HCT116 (cell line): ENCODE measurements at regions not wholly inside any gene's neighbourhood (a gene's known extent, or its start where the extent isn't known, plus 50 kb on each side); places are given as distances from the start of the nearest gene placed in this dataset.

Source experiments
- ATAC-seq: fragments of 200-7000 bp; cut with Tn5 transposase; 2 replicates; pipeline ENCODE4 v1.9.1; 2020; ENCODE audit warnings: mild to moderate bottlenecking, moderate library complexity
- BruUV-seq: library from RNA; stranded (reverse); fragments of 400-500 nt; replicated peaks from 2 replicates; lab custom pipeline; 2021; lab: Mats Ljungman, UMichigan
- CTCF ChIA-PET: fragments of 300-600 bp; sonication (Branson Sonifier 250); formaldehyde crosslinking; loops from one replicate; lab custom pipeline; 2021; ENCODE audit warnings: antibody characterized with exemption; lab: Charles Lee
- POLR2A ChIA-PET: fragments of 300-600, 350-600 bp; sonication (Branson Sonifier 250); formaldehyde crosslinking; loops from one replicate; lab custom pipeline; 2021; ENCODE audit warnings: antibody characterized with exemption; lab: Charles Lee
- RAD21 ChIA-PET, 2 experiments: fragments of 300-600 bp; sonication (Branson Sonifier 250); formaldehyde crosslinking; loops; one replicate each; lab custom pipeline; 2023; ENCODE audit warnings: low total read pairs in 2 of 2; ENCODE audit not compliant: uncharacterized antibody in 2 of 2, unreplicated experiment in 2 of 2, low non-redundant PET in 1 of 2; lab: Charles Lee
- DNase-seq: peaks from one replicate; pipeline ENCODE4 v3.0.0-alpha.2; 2010; ENCODE audit warnings: low read depth, low spot score
- H2AFZ ChIP-seq: fragments of 200-600 bp; shearing (Covaris generic), sonication (generic); 2 replicates; pipeline ENCODE4 v1.6.1; 2017; ENCODE audit warnings: low read depth, mixed run types, mixed read lengths, antibody characterized with exemption, low read length; ENCODE audit not compliant: poor library complexity, severe bottlenecking
- H3K27ac ChIP-seq: 2 replicates; pipeline ENCODE4 v1.5.1; 2012; ENCODE audit warnings: low read depth, low read length
- H3K27me3 ChIP-seq: fragments of 200-600 bp; sonication (generic); 2 replicates; pipeline ENCODE4 v1.6.1; 2016; ENCODE audit warnings: mixed run types, low read length, mixed read lengths; ENCODE audit not compliant: insufficient read depth
- H3K36me3 ChIP-seq, 2 experiments: fragments of 200-500 bp in 1 of 2; fragments of 200-600 bp in 1 of 2; sonication (Bioruptor generic) in 1 of 2; sonication (generic) in 1 of 2; 2 replicates each; pipeline versions ENCODE4 v1.5.1 to v1.6.1; 2014 to 2016; ENCODE audit warnings: low read length in 2 of 2, inconsistent platforms in 1 of 2, mixed read lengths in 1 of 2, mixed run types in 1 of 2; ENCODE audit not compliant: insufficient read depth in 2 of 2, control insufficient read depth in 1 of 2
- H3K4me1 ChIP-seq, 2 experiments: fragments of 200-600 bp in 1 of 2; sonication (generic) in 1 of 2; 2 replicates each; pipeline versions ENCODE4 v1.5.1 to v1.6.1; 2012 to 2017; ENCODE audit warnings: low read length in 2 of 2, inconsistent platforms in 1 of 2, mild to moderate bottlenecking in 1 of 2, mixed read lengths in 1 of 2, mixed run types in 1 of 2, moderate library complexity in 1 of 2; ENCODE audit not compliant: insufficient read depth in 2 of 2, control insufficient read depth in 1 of 2
- H3K4me2 ChIP-seq: fragments of 200-600 bp; sonication (generic); 2 replicates; pipeline ENCODE4 v1.6.1; 2017; ENCODE audit warnings: mixed run types, low read length, mixed read lengths
- H3K4me3 ChIP-seq, 2 experiments: fragments of 200-600 bp in 1 of 2; sonication (generic) in 1 of 2; replicated peaks in 1 of 2; 2 replicates each; pipeline ENCODE4 v1.5.1; 2011 to 2016; ENCODE audit warnings: low read length in 2 of 2, control low read depth in 1 of 2, low read depth in 1 of 2, mild to moderate bottlenecking in 1 of 2, mixed read lengths in 1 of 2, mixed run types in 1 of 2
- H3K79me2 ChIP-seq: fragments of 200-600 bp; sonication (generic); 2 replicates; pipeline ENCODE4 v1.6.1; 2017; ENCODE audit warnings: mild to moderate bottlenecking, mixed run types, low read length, moderate library complexity, mixed read lengths; ENCODE audit not compliant: insufficient read depth
- H3K9ac ChIP-seq: fragments of 200-600 bp; sonication (generic); 2 replicates; pipeline ENCODE4 v1.6.1; 2016; ENCODE audit warnings: low read length, mixed read lengths
- H3K9me2 ChIP-seq: fragments of 200-600 bp; sonication (generic), shearing (Covaris generic); 2 replicates; pipeline ENCODE4 v1.6.1; 2017; ENCODE audit warnings: mixed run types, mild to moderate bottlenecking, moderate library complexity; ENCODE audit not compliant: insufficient read depth
- H3K9me3 ChIP-seq, 2 experiments: fragments of 200-500 bp in 1 of 2; fragments of 200-600 bp in 1 of 2; sonication (Bioruptor generic) in 1 of 2; sonication (generic) in 1 of 2; 2 replicates each; pipeline ENCODE4 v1.6.1; 2014 to 2017; ENCODE audit warnings: low read length in 2 of 2, mixed read lengths in 2 of 2, inconsistent platforms in 1 of 2, low read depth in 1 of 2, mild to moderate bottlenecking in 1 of 2, mixed run types in 1 of 2, moderate library complexity in 1 of 2; ENCODE audit not compliant: control insufficient read depth in 1 of 2, insufficient read depth in 1 of 2
- H4K20me1 ChIP-seq: fragments of 200-600 bp; sonication (generic), shearing (Covaris generic); 2 replicates; pipeline ENCODE4 v1.6.1; 2017; ENCODE audit warnings: mixed run types, mild to moderate bottlenecking, moderate library complexity; ENCODE audit not compliant: insufficient read depth
- CBX3 ChIP-seq: IDR thresholded peaks from 2 replicates; pipeline ENCODE4 v1.6.1; 2012; ENCODE audit warnings: low read depth
- CEBPB ChIP-seq: IDR thresholded peaks from 2 replicates; pipeline ENCODE4 v1.6.1; 2012; ENCODE audit warnings: low read depth
- EGR1 ChIP-seq: IDR thresholded peaks from 2 replicates; pipeline ENCODE4 v1.6.1; 2012; ENCODE audit warnings: low read depth
- EZH2 ChIP-seq: fragments of 200-600 bp; sonication (generic); IDR thresholded peaks from 2 replicates; pipeline ENCODE4 v1.6.1; 2017; ENCODE audit warnings: antibody characterized with exemption, mixed run types
- FOSL1 ChIP-seq: IDR thresholded peaks from 2 replicates; pipeline ENCODE4 v1.6.1; 2012; ENCODE audit warnings: low read depth
- JUND ChIP-seq: IDR thresholded peaks from 2 replicates; pipeline ENCODE4 v1.6.1; 2012
- POLR2A ChIP-seq: IDR thresholded peaks from 2 replicates; pipeline ENCODE4 v1.7.0; 2011; ENCODE audit warnings: borderline replicate concordance; ENCODE audit not compliant: insufficient read depth, insufficient read length; ENCODE audit errors: extremely low read depth
- RAD21 ChIP-seq: IDR thresholded peaks from 2 replicates; pipeline ENCODE4 v1.6.1; 2012; ENCODE audit warnings: low read depth, mild to moderate bottlenecking
- SIN3A ChIP-seq: IDR thresholded peaks from 2 replicates; pipeline ENCODE4 v1.6.1; 2012; ENCODE audit warnings: low read depth
- TCF7L2 ChIP-seq: IDR thresholded peaks from 2 replicates; pipeline ENCODE4 v1.7.0; 2011; ENCODE audit warnings: borderline replicate concordance, inconsistent platforms; ENCODE audit not compliant: insufficient read depth, insufficient read length; ENCODE audit errors: extremely low read depth
- ZFX ChIP-seq: fragments of 450-650 bp; IDR thresholded peaks from 2 replicates; pipeline ENCODE4 v1.6.1; 2017
- ZNF274 ChIP-seq: fragments of 200-500 bp; sonication (Bioruptor generic); IDR thresholded peaks from 2 replicates; pipeline ENCODE4 v1.6.1; 2014; ENCODE audit warnings: mild to moderate bottlenecking, low read depth, low read length, inconsistent platforms
- intact Hi-C: fragments of 100-400 bp; cut with micrococcal nuclease; formaldehyde crosslinking; loops from 2 replicates; pipeline ENCODE4 v1.10.0; 2022
- TF ChIP-seq, protein P1 (sequence below), 3 experiments: fragments of 200-600 bp in 1 of 3; sonication (generic) in 1 of 3; IDR thresholded peaks in 2 of 3; conservative IDR thresholded peaks in 1 of 3; 2 replicates each; pipeline ENCODE4 v1.5.1; 2012 to 2017; ENCODE audit warnings: low read depth in 2 of 3, low read length in 2 of 3, antibody characterized with exemption in 1 of 3, borderline replicate concordance in 1 of 3, control low read depth in 1 of 3, mild to moderate bottlenecking in 1 of 3, mixed read lengths in 1 of 3, mixed run types in 1 of 3, moderate library complexity in 1 of 3; ENCODE audit not compliant: insufficient read depth in 1 of 3
- TF ChIP-seq, protein P2 (sequence below): IDR thresholded peaks from 2 replicates; pipeline ENCODE4 v1.6.1; 2012
- TF ChIP-seq, protein P3 (sequence below): IDR thresholded peaks from 2 replicates; pipeline ENCODE4 v1.6.1; 2012
- TF ChIP-seq, protein P4 (sequence below): IDR thresholded peaks from 2 replicates; pipeline ENCODE4 v1.6.1; 2011; ENCODE audit warnings: mild to moderate bottlenecking, low read length, moderate library complexity; ENCODE audit not compliant: insufficient replicate concordance; ENCODE audit errors: extremely low read depth

DNA sequence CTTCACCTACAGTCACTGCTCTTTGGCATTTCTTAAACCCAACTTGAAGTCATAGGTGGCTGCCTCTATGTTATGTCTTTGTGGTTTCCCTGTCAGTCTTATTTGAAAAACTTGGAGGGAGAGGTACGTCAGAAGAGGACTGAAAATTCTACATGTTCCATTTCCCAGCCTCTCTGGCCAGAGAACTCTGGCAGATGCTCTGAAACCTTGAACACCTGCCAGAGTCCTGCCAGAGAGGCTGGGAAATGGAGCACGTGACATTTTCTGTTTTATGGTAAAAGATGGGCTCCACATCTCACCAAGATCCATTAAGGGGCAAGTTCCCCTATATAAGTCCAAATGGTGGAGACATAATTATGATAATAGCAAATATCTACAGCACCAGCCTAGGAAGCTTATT is 99.5 kb downstream of the MAFB start:
- CTCF ChIA-PET, result no interaction called here

DNA sequence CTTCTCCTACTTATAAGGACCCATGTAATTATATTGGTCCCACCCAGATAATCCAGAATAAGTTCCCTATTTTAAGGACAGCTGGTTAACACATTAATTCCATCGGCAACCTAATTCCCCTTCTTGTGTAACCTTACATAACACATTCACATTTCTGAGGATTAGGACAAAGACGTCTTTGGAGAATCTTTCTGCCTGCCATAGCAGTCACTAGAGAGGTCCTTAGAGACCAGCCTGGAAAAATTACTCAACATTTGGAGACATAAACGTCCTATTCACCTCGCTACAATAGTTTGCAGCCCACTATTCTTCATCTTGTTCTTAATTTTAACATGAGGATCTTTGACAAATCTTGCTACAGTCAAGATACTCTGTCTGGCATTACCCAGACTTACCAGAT is 100.1 kb downstream of the MAFB start:
- Histone ChIP-seq H3K79me2 (no peaks in the 10 kb centered on the region), H3K4me1 (no peaks in the 10 kb centered on the region), H4K20me1 (no peaks in the 10 kb centered on the region), H3K9me2 (no peaks in the 10 kb centered on the region), H3K9ac (no peak overlapping the region), H3K27me3 (peaks cover 6% of the 10 kb centered on the region; the same call in 1 of the 2 replicates), H3K4me2 (no peak overlapping the region), H3K4me3 (no peak overlapping the region), H3K36me3 (no peaks in the 10 kb centered on the region), H2AFZ (no peak overlapping the region), H3K9me3 (no peaks in the 10 kb centered on the region), H3K27ac (no peak overlapping the region)
- BruUV-seq, result no TSS peak
- RAD21 ChIA-PET, result no interaction called here
- no peak for ATAC-seq
- DNase-seq, result no peak
- CTCF ChIA-PET, result no interaction called here
- POLR2A ChIA-PET, result no interaction called here
- intact Hi-C loops, result no loop called here
- TF ChIP-seq, protein P1, sequence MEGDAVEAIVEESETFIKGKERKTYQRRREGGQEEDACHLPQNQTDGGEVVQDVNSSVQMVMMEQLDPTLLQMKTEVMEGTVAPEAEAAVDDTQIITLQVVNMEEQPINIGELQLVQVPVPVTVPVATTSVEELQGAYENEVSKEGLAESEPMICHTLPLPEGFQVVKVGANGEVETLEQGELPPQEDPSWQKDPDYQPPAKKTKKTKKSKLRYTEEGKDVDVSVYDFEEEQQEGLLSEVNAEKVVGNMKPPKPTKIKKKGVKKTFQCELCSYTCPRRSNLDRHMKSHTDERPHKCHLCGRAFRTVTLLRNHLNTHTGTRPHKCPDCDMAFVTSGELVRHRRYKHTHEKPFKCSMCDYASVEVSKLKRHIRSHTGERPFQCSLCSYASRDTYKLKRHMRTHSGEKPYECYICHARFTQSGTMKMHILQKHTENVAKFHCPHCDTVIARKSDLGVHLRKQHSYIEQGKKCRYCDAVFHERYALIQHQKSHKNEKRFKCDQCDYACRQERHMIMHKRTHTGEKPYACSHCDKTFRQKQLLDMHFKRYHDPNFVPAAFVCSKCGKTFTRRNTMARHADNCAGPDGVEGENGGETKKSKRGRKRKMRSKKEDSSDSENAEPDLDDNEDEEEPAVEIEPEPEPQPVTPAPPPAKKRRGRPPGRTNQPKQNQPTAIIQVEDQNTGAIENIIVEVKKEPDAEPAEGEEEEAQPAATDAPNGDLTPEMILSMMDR (IDR thresholded peaks at IDR 0.05 in 2 of 3, conservative IDR thresholded peaks at IDR 0.05 in 1 of 3; ENCODE audit: borderline replicate concordance in 1 of 3, insufficient read depth in 1 of 3, low read depth in 2 of 3, low read length in 2 of 3), result no peak
- TF ChIP-seq TCF7L2 (no peak), ZFX (no peak), EZH2 (no peak), SIN3A (no peak), ZNF274 (no peak), CBX3 (no peak), POLR2A (no peak), CEBPB (no peak), FOSL1 (no peak), JUND (no peak), RAD21 (no peak)
- TF ChIP-seq, protein P2, sequence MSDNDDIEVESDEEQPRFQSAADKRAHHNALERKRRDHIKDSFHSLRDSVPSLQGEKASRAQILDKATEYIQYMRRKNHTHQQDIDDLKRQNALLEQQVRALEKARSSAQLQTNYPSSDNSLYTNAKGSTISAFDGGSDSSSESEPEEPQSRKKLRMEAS, result no peak
- TF ChIP-seq, protein P3, sequence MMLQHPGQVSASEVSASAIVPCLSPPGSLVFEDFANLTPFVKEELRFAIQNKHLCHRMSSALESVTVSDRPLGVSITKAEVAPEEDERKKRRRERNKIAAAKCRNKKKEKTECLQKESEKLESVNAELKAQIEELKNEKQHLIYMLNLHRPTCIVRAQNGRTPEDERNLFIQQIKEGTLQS, result no peak
- TF ChIP-seq, protein P4, sequence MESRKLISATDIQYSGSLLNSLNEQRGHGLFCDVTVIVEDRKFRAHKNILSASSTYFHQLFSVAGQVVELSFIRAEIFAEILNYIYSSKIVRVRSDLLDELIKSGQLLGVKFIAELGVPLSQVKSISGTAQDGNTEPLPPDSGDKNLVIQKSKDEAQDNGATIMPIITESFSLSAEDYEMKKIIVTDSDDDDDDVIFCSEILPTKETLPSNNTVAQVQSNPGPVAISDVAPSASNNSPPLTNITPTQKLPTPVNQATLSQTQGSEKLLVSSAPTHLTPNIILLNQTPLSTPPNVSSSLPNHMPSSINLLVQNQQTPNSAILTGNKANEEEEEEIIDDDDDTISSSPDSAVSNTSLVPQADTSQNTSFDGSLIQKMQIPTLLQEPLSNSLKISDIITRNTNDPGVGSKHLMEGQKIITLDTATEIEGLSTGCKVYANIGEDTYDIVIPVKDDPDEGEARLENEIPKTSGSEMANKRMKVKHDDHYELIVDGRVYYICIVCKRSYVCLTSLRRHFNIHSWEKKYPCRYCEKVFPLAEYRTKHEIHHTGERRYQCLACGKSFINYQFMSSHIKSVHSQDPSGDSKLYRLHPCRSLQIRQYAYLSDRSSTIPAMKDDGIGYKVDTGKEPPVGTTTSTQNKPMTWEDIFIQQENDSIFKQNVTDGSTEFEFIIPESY, result no peak

More for the DNA sequence above, 99.5 kb downstream of the MAFB start:
- H3K4me2 ChIP-seq, result no peak overlapping the region
- no peaks in the 10 kb centered on the region for H3K4me1 ChIP-seq
- H3K36me3 ChIP-seq, result no peaks in the 10 kb centered on the region
- DNase-seq, result no peak
- peaks cover 6% of the 10 kb centered on the region; the same call in 1 of the 2 replicates for H3K27me3 ChIP-seq
- POLR2A ChIA-PET, result no interaction called here
- H4K20me1 ChIP-seq, result no peaks in the 10 kb centered on the region
- RAD21 ChIA-PET, result no interaction called here
- no peaks in the 10 kb centered on the region for H3K79me2 ChIP-seq
- intact Hi-C loops, result no loop called here
- no TSS peak for BruUV-seq
- ATAC-seq, result no peak
- no peak overlapping the region for H3K27ac ChIP-seq
- no peaks in the 10 kb centered on the region for H3K9me2 ChIP-seq
- no peak overlapping the region for H3K9ac ChIP-seq
- no peak overlapping the region for H3K4me3 ChIP-seq
- TF ChIP-seq EGR1, result no peak
- TF ChIP-seq CEBPB, result no peak
- no peak for TF ChIP-seq CBX3
- TF ChIP-seq SIN3A, result no peak
- TF ChIP-seq EZH2, result no peak
- TF ChIP-seq, protein P3, result no peak
- H2AFZ ChIP-seq, result no peak overlapping the region
- no peaks in the 10 kb centered on the region for H3K9me3 ChIP-seq
